A673 (cell line): ENCODE measurements at regions not wholly inside any gene's neighbourhood (a gene's known extent, or its start where the extent isn't known, plus 50 kb on each side); places are given as distances from the start of the nearest gene placed in this dataset.

Source experiments
- BruUV-seq: library from RNA; stranded (reverse); fragments of 400-500 nt; replicated peaks from 2 replicates; lab custom pipeline; 2021; lab: Mats Ljungman, UMichigan
- CTCF ChIA-PET: fragments of 300-600 bp; sonication (Branson Sonifier 250); formaldehyde crosslinking; loops from one replicate; lab custom pipeline; 2022; ENCODE audit warnings: antibody characterized with exemption; lab: Charles Lee
- POLR2A ChIA-PET: fragments of 300-600 bp; sonication (Branson Sonifier 250); formaldehyde crosslinking; loops from one replicate; lab custom pipeline; 2022; ENCODE audit warnings: antibody characterized with exemption; ENCODE audit not compliant: low non-redundant PET; lab: Charles Lee
- DNase-seq: peaks from one replicate; pipeline ENCODE4 v3.0.0-alpha.2; 2015; ENCODE audit warnings: low spot score
- H3K27ac ChIP-seq: fragments of 200-600 bp; sonication (generic); 2 replicates; pipeline ENCODE4 v1.5.1; 2016; ENCODE audit warnings: mixed run types, low read depth, mild to moderate bottlenecking, mixed read lengths, antibody characterized with exemption, low read length; ENCODE audit not compliant: poor library complexity, severe bottlenecking
- H3K27me3 ChIP-seq: fragments of 200-600 bp; sonication (generic); replicated peaks from 2 replicates; pipeline ENCODE4 v1.6.1; 2017; ENCODE audit warnings: mixed run types, low read depth, mild to moderate bottlenecking, mixed read lengths, antibody characterized with exemption, low read length; ENCODE audit not compliant: insufficient read depth, poor library complexity
- H3K36me3 ChIP-seq: fragments of 200-600 bp; sonication (generic); 2 replicates; pipeline ENCODE4 v1.6.1; 2016; ENCODE audit warnings: mixed run types, mild to moderate bottlenecking, mixed read lengths, antibody characterized with exemption, low read length; ENCODE audit not compliant: insufficient read depth, poor library complexity, severe bottlenecking
- H3K4me1 ChIP-seq: fragments of 200-600 bp; sonication (generic); 2 replicates; pipeline ENCODE4 v1.6.1; 2017; ENCODE audit warnings: mixed run types, mild to moderate bottlenecking, mixed read lengths, antibody characterized with exemption, low read length; ENCODE audit not compliant: insufficient read depth, poor library complexity, severe bottlenecking
- H3K4me3 ChIP-seq: fragments of 200-600 bp; sonication (generic); 2 replicates; pipeline ENCODE4 v1.5.1; 2016; ENCODE audit warnings: low read depth, mixed run types, mild to moderate bottlenecking, mixed read lengths, low read length; ENCODE audit not compliant: poor library complexity, severe bottlenecking
- H3K9me3 ChIP-seq: fragments of 200-600 bp; sonication (generic); 2 replicates; pipeline ENCODE4 v1.6.1; 2016; ENCODE audit warnings: mixed run types, low read depth, mild to moderate bottlenecking, mixed read lengths, antibody characterized with exemption, low read length; ENCODE audit not compliant: poor library complexity, severe bottlenecking
- EZH2 ChIP-seq: fragments of 200-600 bp; sonication (generic); IDR thresholded peaks from 2 replicates; pipeline ENCODE4 v1.6.1; 2017; ENCODE audit warnings: borderline replicate concordance, low read depth, mild to moderate bottlenecking, mixed read lengths, antibody characterized with exemption, low read length; ENCODE audit not compliant: poor library complexity, severe bottlenecking
- intact Hi-C: fragments of 100-400 bp; cut with micrococcal nuclease; formaldehyde crosslinking; loops from one replicate; pipeline ENCODE4 v1.10.0; 2022; ENCODE audit not compliant: unreplicated experiment
- TF ChIP-seq, protein P1 (sequence below): fragments of 300-800, 200-600 bp; sonication (generic); conservative IDR thresholded peaks from 2 replicates; pipeline ENCODE4 v1.5.1; 2017; ENCODE audit warnings: low read depth, mild to moderate bottlenecking, antibody characterized with exemption, low read length, moderate library complexity, mixed read lengths

DNA sequence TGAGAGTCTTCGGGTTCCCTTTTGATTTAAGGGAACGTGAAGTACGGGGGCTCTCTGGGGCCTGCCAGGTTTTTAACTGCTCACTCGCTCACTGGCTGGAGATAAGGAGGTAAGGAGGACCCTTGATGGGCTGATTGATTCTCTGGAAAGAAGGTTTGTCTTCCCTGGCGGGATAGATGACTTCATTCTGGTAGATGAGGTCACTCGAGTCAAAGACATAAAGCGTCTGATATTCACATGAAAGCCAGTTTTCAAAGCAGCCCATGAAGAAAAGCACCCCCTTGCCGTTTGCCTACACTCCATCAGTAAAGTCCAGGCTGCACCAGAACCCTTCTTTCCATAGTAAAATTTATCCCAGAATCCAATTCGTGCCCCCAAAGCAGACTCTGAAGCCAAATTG is 233.7 kb upstream of the IRX5 start:
- H3K4me1 ChIP-seq = no peaks in the 10 kb centered on the region
- H3K36me3 ChIP-seq = no peaks in the 10 kb centered on the region
- intact Hi-C loops = no loop called here
- H3K27ac ChIP-seq = no peak overlapping the region
- no peaks in the 10 kb centered on the region for H3K27me3 ChIP-seq
- no peak for DNase-seq
- H3K9me3 ChIP-seq = no peaks in the 10 kb centered on the region
- ChIA-PET POLR2A (no interaction called here), CTCF (no interaction called here)
- no peak for TF ChIP-seq EZH2
- TF ChIP-seq, protein P1, sequence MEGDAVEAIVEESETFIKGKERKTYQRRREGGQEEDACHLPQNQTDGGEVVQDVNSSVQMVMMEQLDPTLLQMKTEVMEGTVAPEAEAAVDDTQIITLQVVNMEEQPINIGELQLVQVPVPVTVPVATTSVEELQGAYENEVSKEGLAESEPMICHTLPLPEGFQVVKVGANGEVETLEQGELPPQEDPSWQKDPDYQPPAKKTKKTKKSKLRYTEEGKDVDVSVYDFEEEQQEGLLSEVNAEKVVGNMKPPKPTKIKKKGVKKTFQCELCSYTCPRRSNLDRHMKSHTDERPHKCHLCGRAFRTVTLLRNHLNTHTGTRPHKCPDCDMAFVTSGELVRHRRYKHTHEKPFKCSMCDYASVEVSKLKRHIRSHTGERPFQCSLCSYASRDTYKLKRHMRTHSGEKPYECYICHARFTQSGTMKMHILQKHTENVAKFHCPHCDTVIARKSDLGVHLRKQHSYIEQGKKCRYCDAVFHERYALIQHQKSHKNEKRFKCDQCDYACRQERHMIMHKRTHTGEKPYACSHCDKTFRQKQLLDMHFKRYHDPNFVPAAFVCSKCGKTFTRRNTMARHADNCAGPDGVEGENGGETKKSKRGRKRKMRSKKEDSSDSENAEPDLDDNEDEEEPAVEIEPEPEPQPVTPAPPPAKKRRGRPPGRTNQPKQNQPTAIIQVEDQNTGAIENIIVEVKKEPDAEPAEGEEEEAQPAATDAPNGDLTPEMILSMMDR = no peak
- no peak overlapping the region for H3K4me3 ChIP-seq
- no TSS peak for BruUV-seq

DNA sequence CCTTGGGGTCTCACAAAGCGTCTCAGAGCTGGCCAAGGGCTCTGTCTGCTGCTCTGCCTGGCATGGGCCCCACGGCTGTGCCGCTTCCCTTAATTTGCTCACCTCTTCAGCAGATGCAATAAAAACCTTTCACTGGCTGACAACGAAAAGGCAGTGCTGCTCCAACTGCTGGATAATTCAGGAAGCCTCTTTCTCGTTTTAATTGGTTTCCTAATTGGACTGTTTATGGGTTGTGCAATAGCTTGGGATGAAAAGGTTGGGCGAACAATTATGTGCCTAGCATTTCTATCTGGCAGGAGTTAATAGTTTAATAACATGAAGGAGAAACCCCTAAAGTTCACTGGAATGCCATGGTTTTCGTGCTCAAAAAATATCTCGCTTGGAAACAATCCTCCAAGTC is 234.1 kb upstream of the IRX5 start:
- no peak for TF ChIP-seq EZH2
- TF ChIP-seq, protein P1 = no peak
- ChIA-PET POLR2A (no interaction called here), CTCF (no interaction called here)
- no peak for DNase-seq
- H3K4me3 ChIP-seq = no peak overlapping the region
- H3K36me3 ChIP-seq = no peaks in the 10 kb centered on the region
- no peaks in the 10 kb centered on the region for H3K9me3 ChIP-seq
- no TSS peak for BruUV-seq
- no peaks in the 10 kb centered on the region for H3K27me3 ChIP-seq
- no peaks in the 10 kb centered on the region for H3K4me1 ChIP-seq
- H3K27ac ChIP-seq = no peak overlapping the region
- intact Hi-C loops = no loop called here

DNA sequence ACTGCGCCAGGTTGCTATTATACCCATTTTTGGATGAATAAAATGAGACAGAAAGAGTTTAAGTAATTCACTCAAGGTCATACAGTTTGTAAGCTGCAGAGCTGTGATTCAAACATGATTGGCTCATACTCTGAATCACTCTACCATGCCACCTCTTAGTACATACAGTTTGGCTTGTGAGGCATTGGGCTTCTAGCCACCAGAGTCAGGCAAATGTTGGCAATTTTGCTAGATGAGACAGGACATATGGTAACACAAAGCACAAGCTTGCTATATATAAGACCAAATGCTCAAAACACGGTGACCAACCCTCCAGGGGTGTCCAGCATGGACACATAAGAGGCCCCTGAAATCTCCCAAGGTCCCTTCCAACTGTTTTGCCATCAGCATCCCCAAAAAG is 236.0 kb upstream of the IRX5 start:
- no peak for DNase-seq
- intact Hi-C loops = no loop called here
- TF ChIP-seq EZH2 = no peak
- TF ChIP-seq, protein P1 = no peak
- ChIA-PET POLR2A (no interaction called here), CTCF (no interaction called here)
- no peaks in the 10 kb centered on the region for H3K27me3 ChIP-seq
- H3K36me3 ChIP-seq = no peaks in the 10 kb centered on the region
- H3K27ac ChIP-seq = no peak overlapping the region
- no peak overlapping the region for H3K4me3 ChIP-seq
- H3K9me3 ChIP-seq = no peaks in the 10 kb centered on the region
- no TSS peak for BruUV-seq
- H3K4me1 ChIP-seq = no peaks in the 10 kb centered on the region
